ENCODE measurements at regions not wholly inside any gene's neighbourhood (a gene's known extent, or its start where the extent isn't known, plus 50 kb on each side); places are given as distances from the start of the nearest gene placed in this dataset.

- intact Hi-C loops (cut with DNase I; ENCODE audit: low total_unique reads): no loop called here
- H3K9me3 ChIP-seq: no peaks in the 10 kb centered on the region
- DNase-seq: no peak
- H3K36me3 ChIP-seq: no peaks in the 10 kb centered on the region
- no peak for TF ChIP-seq CTCF (IDR thresholded peaks at IDR 0.05)
- no peak for TF ChIP-seq POLR2A (IDR thresholded peaks at IDR 0.05)
- no peak overlapping the region for H3K4me3 ChIP-seq
- no peaks in the 10 kb centered on the region for H3K27me3 ChIP-seq
- H3K27ac ChIP-seq: no peak overlapping the region
- no peaks in the 10 kb centered on the region for H3K4me1 ChIP-seq
These were observed 100.4 kb upstream of the PPP2R3A start for GRCh38 chr3:135865085-135865484.

DNA sequence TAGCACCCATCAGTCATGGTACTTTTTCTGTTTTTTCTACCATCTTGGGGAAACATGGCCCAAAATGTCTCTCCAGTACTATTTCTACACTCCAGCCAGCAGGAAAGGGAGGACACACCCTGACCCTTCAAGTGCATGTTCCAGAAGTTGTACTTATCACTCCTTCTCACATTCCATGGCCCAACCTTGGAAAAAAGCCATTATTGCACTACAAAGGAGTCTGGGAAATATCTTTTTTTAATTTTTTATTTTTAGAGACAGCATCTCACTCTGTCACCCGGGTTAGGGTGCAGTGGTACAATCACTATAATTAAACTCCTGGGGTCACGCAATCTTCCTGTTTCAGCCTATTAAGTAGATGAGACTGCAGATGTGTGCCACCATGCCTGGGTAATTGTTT is 100.0 kb upstream of the PPP2R3A start:
- TF ChIP-seq CTCF (IDR thresholded peaks at IDR 0.05) (no peak), POLR2A (IDR thresholded peaks at IDR 0.05) (no peak)
- H3K4me1 ChIP-seq: no peaks in the 10 kb centered on the region
- H3K27me3 ChIP-seq: no peaks in the 10 kb centered on the region
- intact Hi-C loops (cut with DNase I; ENCODE audit: low total_unique reads): no loop called here
- DNase-seq: no peak
- H3K27ac ChIP-seq: no peak overlapping the region
- H3K9me3 ChIP-seq: no peaks in the 10 kb centered on the region
- H3K36me3 ChIP-seq: no peaks in the 10 kb centered on the region
- no peak overlapping the region for H3K4me3 ChIP-seq

DNA sequence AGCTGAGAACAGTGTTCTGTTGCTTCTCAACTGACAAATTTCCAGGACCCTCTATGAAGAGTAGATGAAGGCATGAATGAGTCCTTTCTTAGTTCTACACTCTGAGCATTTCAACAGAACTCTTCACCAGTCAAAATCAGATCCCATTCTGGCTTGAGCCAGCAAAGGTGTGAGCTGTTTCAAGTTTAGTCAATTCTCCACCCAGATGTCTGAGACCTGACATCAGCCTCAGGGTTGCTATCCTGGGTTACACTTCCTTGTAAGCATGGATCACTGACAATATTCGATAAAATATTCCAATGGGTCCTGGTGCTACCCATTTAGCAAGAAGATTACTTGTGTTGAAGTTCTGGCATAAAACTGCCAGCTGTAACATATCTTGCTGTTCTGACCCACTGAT is 97.6 kb upstream of the PPP2R3A start:
- H3K4me3 ChIP-seq: no peak overlapping the region
- H3K9me3 ChIP-seq: no peaks in the 10 kb centered on the region
- H3K36me3 ChIP-seq: no peaks in the 10 kb centered on the region
- no peak overlapping the region for H3K27ac ChIP-seq
- no peaks in the 10 kb centered on the region for H3K4me1 ChIP-seq
- intact Hi-C loops (cut with DNase I; ENCODE audit: low total_unique reads): no loop called here
- DNase-seq: no peak
- TF ChIP-seq POLR2A (IDR thresholded peaks at IDR 0.05) (no peak), CTCF (IDR thresholded peaks at IDR 0.05) (no peak)
- no peaks in the 10 kb centered on the region for H3K27me3 ChIP-seq

DNA sequence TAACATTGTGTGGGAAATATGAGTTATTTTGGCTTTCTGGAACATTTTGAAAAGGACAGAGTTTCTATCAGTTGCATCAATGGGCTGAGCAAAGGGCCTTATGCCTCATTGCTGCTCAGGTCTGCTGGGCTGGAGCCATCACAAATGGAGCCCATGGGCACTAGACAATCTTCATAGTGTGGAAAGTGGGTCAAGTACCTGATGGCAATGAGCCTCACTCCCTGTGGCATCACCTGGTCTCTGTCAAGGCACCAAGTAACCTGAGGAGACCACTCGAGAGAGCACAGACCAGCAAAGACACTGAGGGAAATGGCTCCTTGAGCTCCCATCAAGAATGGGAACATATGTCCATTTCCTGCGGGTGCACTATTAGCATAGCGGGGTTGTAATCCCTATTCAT is 96.7 kb upstream of the PPP2R3A start:
- H3K36me3 ChIP-seq: no peaks in the 10 kb centered on the region
- TF ChIP-seq POLR2A (IDR thresholded peaks at IDR 0.05) (no peak), CTCF (IDR thresholded peaks at IDR 0.05) (no peak)
- no peaks in the 10 kb centered on the region for H3K9me3 ChIP-seq
- H3K4me3 ChIP-seq: no peak overlapping the region
- intact Hi-C loops (cut with DNase I; ENCODE audit: low total_unique reads): no loop called here
- DNase-seq: no peak
- H3K27me3 ChIP-seq: no peaks in the 10 kb centered on the region
- no peaks in the 10 kb centered on the region for H3K4me1 ChIP-seq
- no peak overlapping the region for H3K27ac ChIP-seq

- Histone ChIP-seq H3K27ac (no peak overlapping the region), H3K9me3 (no peaks in the 10 kb centered on the region), H3K4me1 (no peaks in the 10 kb centered on the region), H3K27me3 (no peaks in the 10 kb centered on the region), H3K4me3 (no peak overlapping the region), H3K36me3 (no peaks in the 10 kb centered on the region)
- no peak for TF ChIP-seq CTCF (IDR thresholded peaks at IDR 0.05)
- TF ChIP-seq POLR2A (IDR thresholded peaks at IDR 0.05): no peak
- intact Hi-C loops (cut with DNase I; ENCODE audit: low total_unique reads): no loop called here
- DNase-seq: no peak
These were observed 96.0 kb upstream of the PPP2R3A start for GRCh38 chr3:135869439-135870105.

Data from uterus (tissue), 3 donors.